SK-N-SH (cell line): ENCODE measurements at regions not wholly inside any gene's neighbourhood (a gene's known extent, or its start where the extent isn't known, plus 50 kb on each side); places are given as distances from the start of the nearest gene placed in this dataset.

Source experiments
- CTCF ChIA-PET: fragments of 300-600, 350-600 bp; formaldehyde crosslinking; extraction: SDS; loops from one replicate; lab custom pipeline; 2021; lab: Yijun Ruan, JAX
- POLR2A ChIA-PET: fragments of 350-600 bp; sonication (Branson Sonifier 250); formaldehyde crosslinking; extraction: SDS; loops from one replicate; lab custom pipeline; 2020; ENCODE audit warnings: antibody characterized with exemption, inconsistent platforms; lab: Yijun Ruan, JAX
- DNase-seq: peaks from one replicate; pipeline ENCODE4 v3.0.0; 2012
- H2AFZ ChIP-seq: fragments of 200-600 bp; sonication (generic); 2 replicates; pipeline ENCODE4 v1.8.1; 2016; ENCODE audit warnings: antibody characterized with exemption, mild to moderate bottlenecking, low read depth
- H3F3A ChIP-seq: fragments of 200-600 bp; sonication (generic); replicated peaks from 2 replicates; pipeline ENCODE3; 2016; ENCODE audit warnings: antibody characterized with exemption, mild to moderate bottlenecking; ENCODE audit not compliant: insufficient read depth
- H3K27ac ChIP-seq, 2 experiments: fragments of 200-500 bp in 1 of 2; fragments of 200-600 bp in 1 of 2; sonication (Bioruptor generic) in 1 of 2; sonication (generic), shearing (Covaris generic) in 1 of 2; 2 replicates each; pipeline versions ENCODE4 v1.5.1 to v1.6.1; 2014 to 2016; ENCODE audit warnings: low read depth in 2 of 2, inconsistent platforms in 1 of 2, low read length in 1 of 2, mild to moderate bottlenecking in 1 of 2, mixed read lengths in 1 of 2
- H3K27me3 ChIP-seq: fragments of 200-600 bp; sonication (generic), shearing (Covaris generic); 2 replicates; pipeline ENCODE4 v1.6.1; 2016; ENCODE audit warnings: mixed run types; ENCODE audit not compliant: insufficient read depth
- H3K36me3 ChIP-seq, 2 experiments: fragments of 200-500 bp in 1 of 2; fragments of 200-600 bp in 1 of 2; sonication (Bioruptor generic) in 1 of 2; sonication (generic) in 1 of 2; replicated peaks in 1 of 2; 2 replicates each; pipeline versions ENCODE3 to v1.5.1; 2014 to 2016; ENCODE audit warnings: low read length in 1 of 2, mild to moderate bottlenecking in 1 of 2; ENCODE audit not compliant: insufficient read depth in 2 of 2, control insufficient read depth in 1 of 2
- H3K4me1 ChIP-seq, 2 experiments: fragments of 200-500 bp in 1 of 2; fragments of 200-600 bp in 1 of 2; sonication (Bioruptor generic) in 1 of 2; sonication (generic), shearing (Covaris generic) in 1 of 2; 2 replicates each; pipeline versions ENCODE4 v1.5.1 to v1.6.1; 2014 to 2016; ENCODE audit warnings: low read depth in 1 of 2, low read length in 1 of 2, mixed run types in 1 of 2; ENCODE audit not compliant: insufficient read depth in 2 of 2, control insufficient read depth in 1 of 2
- H3K4me2 ChIP-seq: fragments of 200-600 bp; sonication (generic), shearing (Covaris generic); 2 replicates; pipeline ENCODE4 v1.6.1; 2017; ENCODE audit warnings: mixed run types
- H3K4me3 ChIP-seq, 2 experiments: fragments of 200-500 bp in 1 of 2; fragments of 200-600 bp in 1 of 2; sonication (Bioruptor generic) in 1 of 2; sonication (generic), shearing (Covaris generic) in 1 of 2; 2 replicates each; pipeline versions ENCODE4 v1.5.1 to v1.8.1; 2014 to 2016; ENCODE audit warnings: low read depth in 2 of 2, inconsistent platforms in 1 of 2, low read length in 1 of 2, mild to moderate bottlenecking in 1 of 2, mixed read lengths in 1 of 2, moderate library complexity in 1 of 2
- H3K79me2 ChIP-seq: fragments of 200-600 bp; sonication (generic); 2 replicates; pipeline ENCODE4 v1.8.1; 2017; ENCODE audit warnings: mild to moderate bottlenecking; ENCODE audit not compliant: insufficient read depth
- H3K9ac ChIP-seq: fragments of 200-600 bp; sonication (generic); 2 replicates; pipeline ENCODE4 v1.6.1; 2017; ENCODE audit warnings: mixed run types
- H3K9me2 ChIP-seq: fragments of 200-600 bp; sonication (generic); 2 replicates; pipeline ENCODE4 v1.6.1; 2017; ENCODE audit warnings: mixed run types
- H3K9me3 ChIP-seq: fragments of 200-600 bp; sonication (generic); 2 replicates; pipeline ENCODE4 v1.6.1; 2017; ENCODE audit warnings: mixed run types, mild to moderate bottlenecking, moderate library complexity
- H4K20me1 ChIP-seq: fragments of 200-600 bp; sonication (generic); 2 replicates; pipeline ENCODE4 v1.6.1; 2017; ENCODE audit warnings: mild to moderate bottlenecking, mixed run types; ENCODE audit not compliant: insufficient read depth
- CHD2 ChIP-seq: fragments of 150-350 bp; IDR thresholded peaks from 2 replicates; pipeline ENCODE4 v1.6.1; 2018; ENCODE audit warnings: low read length; ENCODE audit not compliant: partially characterized antibody
- ELF1 ChIP-seq: IDR thresholded peaks from 2 replicates; pipeline ENCODE4 v1.4.0; 2012
- FOSL2 ChIP-seq: IDR thresholded peaks from 2 replicates; pipeline ENCODE4 v1.4.0; 2012; ENCODE audit warnings: low read depth, mild to moderate bottlenecking, moderate library complexity, borderline replicate concordance
- FOXM1 ChIP-seq: IDR thresholded peaks from 2 replicates; pipeline ENCODE4 v1.4.0; 2012; ENCODE audit warnings: low read depth, mild to moderate bottlenecking
- IRF3 ChIP-seq: fragments of 150-350 bp; IDR thresholded peaks from 2 replicates; pipeline ENCODE4 v1.6.1; 2016; ENCODE audit warnings: mild to moderate bottlenecking, low read depth, low read length
- JUND ChIP-seq: IDR thresholded peaks from 2 replicates; pipeline ENCODE4 v1.4.0; 2012
- MEF2A ChIP-seq: IDR thresholded peaks from 2 replicates; pipeline ENCODE4 v1.4.0; 2012; ENCODE audit warnings: low read depth, borderline replicate concordance
- NFIC ChIP-seq: IDR thresholded peaks from 2 replicates; pipeline ENCODE4 v1.4.0; 2012; ENCODE audit warnings: borderline replicate concordance
- RFX5 ChIP-seq: IDR thresholded peaks from 2 replicates; pipeline ENCODE4 v1.6.1; 2012; ENCODE audit warnings: mild to moderate bottlenecking, improper control_type of control experiment, low read length
- SIN3A ChIP-seq: IDR thresholded peaks from 2 replicates; pipeline ENCODE4 v1.6.1; 2012; ENCODE audit warnings: low read depth, mild to moderate bottlenecking, low read length, moderate library complexity, borderline replicate concordance
- TEAD4 ChIP-seq: IDR thresholded peaks from 2 replicates; pipeline ENCODE4 v1.4.0; 2012; ENCODE audit warnings: mild to moderate bottlenecking, borderline replicate concordance; ENCODE audit not compliant: insufficient read depth
- YY1 ChIP-seq: IDR thresholded peaks from 2 replicates; pipeline ENCODE4 v1.4.0; 2012; ENCODE audit warnings: low read depth, mild to moderate bottlenecking
- WGBS: methylation state at CpG from one replicate; pipeline ENCODE4 v1.1.6; 2017; ENCODE audit warnings: low lambda C conversion rate; 5-methylcytosine and 5-hydroxymethylcytosine counted together
- TF ChIP-seq, protein P1 (sequence below): IDR thresholded peaks from 2 replicates; pipeline ENCODE4 v1.6.1; 2012; ENCODE audit warnings: mild to moderate bottlenecking, low read depth, low read length, moderate library complexity
- TF ChIP-seq, protein P2 (sequence below): IDR thresholded peaks from 2 replicates; pipeline ENCODE4 v1.4.0; 2012; ENCODE audit warnings: low read depth
- TF ChIP-seq, protein P3 (sequence below): IDR thresholded peaks from 2 replicates; pipeline ENCODE4 v1.4.0; 2012; ENCODE audit warnings: low read depth, borderline replicate concordance
- TF ChIP-seq, protein P4 (sequence below): fragments of 150-350 bp; IDR thresholded peaks from 2 replicates; pipeline ENCODE4 v1.6.1; 2017; ENCODE audit warnings: antibody characterized with exemption, low read length, low read depth, borderline replicate concordance

GRCh38 chr21:38965241-38965640 is 159.5 kb downstream of the ETS2 start (continued):
- TF ChIP-seq, protein P1, sequence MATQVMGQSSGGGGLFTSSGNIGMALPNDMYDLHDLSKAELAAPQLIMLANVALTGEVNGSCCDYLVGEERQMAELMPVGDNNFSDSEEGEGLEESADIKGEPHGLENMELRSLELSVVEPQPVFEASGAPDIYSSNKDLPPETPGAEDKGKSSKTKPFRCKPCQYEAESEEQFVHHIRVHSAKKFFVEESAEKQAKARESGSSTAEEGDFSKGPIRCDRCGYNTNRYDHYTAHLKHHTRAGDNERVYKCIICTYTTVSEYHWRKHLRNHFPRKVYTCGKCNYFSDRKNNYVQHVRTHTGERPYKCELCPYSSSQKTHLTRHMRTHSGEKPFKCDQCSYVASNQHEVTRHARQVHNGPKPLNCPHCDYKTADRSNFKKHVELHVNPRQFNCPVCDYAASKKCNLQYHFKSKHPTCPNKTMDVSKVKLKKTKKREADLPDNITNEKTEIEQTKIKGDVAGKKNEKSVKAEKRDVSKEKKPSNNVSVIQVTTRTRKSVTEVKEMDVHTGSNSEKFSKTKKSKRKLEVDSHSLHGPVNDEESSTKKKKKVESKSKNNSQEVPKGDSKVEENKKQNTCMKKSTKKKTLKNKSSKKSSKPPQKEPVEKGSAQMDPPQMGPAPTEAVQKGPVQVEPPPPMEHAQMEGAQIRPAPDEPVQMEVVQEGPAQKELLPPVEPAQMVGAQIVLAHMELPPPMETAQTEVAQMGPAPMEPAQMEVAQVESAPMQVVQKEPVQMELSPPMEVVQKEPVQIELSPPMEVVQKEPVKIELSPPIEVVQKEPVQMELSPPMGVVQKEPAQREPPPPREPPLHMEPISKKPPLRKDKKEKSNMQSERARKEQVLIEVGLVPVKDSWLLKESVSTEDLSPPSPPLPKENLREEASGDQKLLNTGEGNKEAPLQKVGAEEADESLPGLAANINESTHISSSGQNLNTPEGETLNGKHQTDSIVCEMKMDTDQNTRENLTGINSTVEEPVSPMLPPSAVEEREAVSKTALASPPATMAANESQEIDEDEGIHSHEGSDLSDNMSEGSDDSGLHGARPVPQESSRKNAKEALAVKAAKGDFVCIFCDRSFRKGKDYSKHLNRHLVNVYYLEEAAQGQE = no peak
- no peak for TF ChIP-seq YY1
- TF ChIP-seq, protein P2, sequence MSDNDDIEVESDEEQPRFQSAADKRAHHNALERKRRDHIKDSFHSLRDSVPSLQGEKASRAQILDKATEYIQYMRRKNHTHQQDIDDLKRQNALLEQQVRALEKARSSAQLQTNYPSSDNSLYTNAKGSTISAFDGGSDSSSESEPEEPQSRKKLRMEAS = no peak
- TF ChIP-seq, protein P3, sequence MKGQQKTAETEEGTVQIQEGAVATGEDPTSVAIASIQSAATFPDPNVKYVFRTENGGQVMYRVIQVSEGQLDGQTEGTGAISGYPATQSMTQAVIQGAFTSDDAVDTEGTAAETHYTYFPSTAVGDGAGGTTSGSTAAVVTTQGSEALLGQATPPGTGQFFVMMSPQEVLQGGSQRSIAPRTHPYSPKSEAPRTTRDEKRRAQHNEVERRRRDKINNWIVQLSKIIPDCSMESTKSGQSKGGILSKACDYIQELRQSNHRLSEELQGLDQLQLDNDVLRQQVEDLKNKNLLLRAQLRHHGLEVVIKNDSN = no peak

- no peaks in the 10 kb centered on the region for H4K20me1 ChIP-seq
- no peaks in the 10 kb centered on the region for H3K27me3 ChIP-seq
- H3K36me3 ChIP-seq = no peaks in the 10 kb centered on the region
- H3K79me2 ChIP-seq = no peaks in the 10 kb centered on the region
- ChIA-PET CTCF (no interaction called here), POLR2A (no interaction called here)
- DNase-seq = no peak
- H3K9me2 ChIP-seq = no peaks in the 10 kb centered on the region
- no peak overlapping the region for H3K9ac ChIP-seq
- no peaks in the 10 kb centered on the region for H3K9me3 ChIP-seq
- no peak overlapping the region for H3K4me2 ChIP-seq
- H3K4me3 ChIP-seq = no peak overlapping the region
- H3F3A ChIP-seq = no peaks in the 10 kb centered on the region
- 75% methylated on average over 6 of the region's 6 CpGs for WGBS
- H2AFZ ChIP-seq = no peak overlapping the region
- H3K4me1 ChIP-seq = peaks cover 0 to 8% of the 10 kb centered on the region in 2 experiments; a peak in 1 of 4 replicates
- H3K27ac ChIP-seq = no peak overlapping the region
- no peak for TF ChIP-seq JUND
- TF ChIP-seq SIN3A = no peak
- TF ChIP-seq FOSL2 = no peak
- TF ChIP-seq IRF3 = no peak
- TF ChIP-seq CHD2 = no peak
- TF ChIP-seq MEF2A = no peak
- TF ChIP-seq FOXM1 = no peak
- no peak for TF ChIP-seq TEAD4
- TF ChIP-seq, protein P2 = no peak
- TF ChIP-seq, protein P4, sequence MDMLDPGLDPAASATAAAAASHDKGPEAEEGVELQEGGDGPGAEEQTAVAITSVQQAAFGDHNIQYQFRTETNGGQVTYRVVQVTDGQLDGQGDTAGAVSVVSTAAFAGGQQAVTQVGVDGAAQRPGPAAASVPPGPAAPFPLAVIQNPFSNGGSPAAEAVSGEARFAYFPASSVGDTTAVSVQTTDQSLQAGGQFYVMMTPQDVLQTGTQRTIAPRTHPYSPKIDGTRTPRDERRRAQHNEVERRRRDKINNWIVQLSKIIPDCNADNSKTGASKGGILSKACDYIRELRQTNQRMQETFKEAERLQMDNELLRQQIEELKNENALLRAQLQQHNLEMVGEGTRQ = no peak
- TF ChIP-seq ELF1 = no peak
- no peak for TF ChIP-seq NFIC
- TF ChIP-seq RFX5 = no peak
Observed at GRCh38 chr21:38963006-38963405, 157.3 kb downstream of the ETS2 start.
